ENCODE measurements at regions not wholly inside any gene's neighbourhood (a gene's known extent, or its start where the extent isn't known, plus 50 kb on each side); places are given as distances from the start of the nearest gene placed in this dataset.

DNA sequence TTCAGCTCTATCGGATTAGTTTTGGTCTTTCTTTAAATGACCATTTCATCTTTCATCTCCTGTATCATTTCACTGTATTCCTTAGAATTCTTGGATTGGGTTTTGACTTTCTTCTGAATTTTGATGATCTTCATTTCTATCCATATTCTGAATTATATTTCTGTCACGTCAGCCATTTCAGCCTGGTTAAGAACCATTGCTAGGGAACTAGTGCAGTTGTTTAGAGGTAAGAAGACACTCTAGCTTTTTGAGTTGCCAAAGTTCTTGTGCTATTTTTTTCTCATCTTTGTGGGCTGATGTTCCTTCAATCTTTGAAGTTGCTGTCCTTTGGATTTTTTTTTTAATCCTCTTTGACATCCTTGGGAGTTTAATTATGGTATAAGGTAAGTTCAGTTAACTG lies 54.6 kb downstream of the STRIT1 start:
- TF ChIP-seq POLR2A (IDR thresholded peaks at IDR 0.05; ENCODE audit: low read depth, low read length) (no peak), FOS (IDR thresholded peaks at IDR 0.05; ENCODE audit: borderline replicate concordance, insufficient read depth, low read length) (no peak), MAX (IDR thresholded peaks at IDR 0.05; ENCODE audit: insufficient read depth, insufficient read length) (no peak), GATA2 (IDR thresholded peaks at IDR 0.05; ENCODE audit: insufficient read depth, insufficient read length, low read depth, low read length) (no peak), EZH2 (IDR thresholded peaks at IDR 0.05; ENCODE audit: borderline replicate concordance, low read depth, low read length, severe bottlenecking) (no peak)
- TF ChIP-seq, protein P1, sequence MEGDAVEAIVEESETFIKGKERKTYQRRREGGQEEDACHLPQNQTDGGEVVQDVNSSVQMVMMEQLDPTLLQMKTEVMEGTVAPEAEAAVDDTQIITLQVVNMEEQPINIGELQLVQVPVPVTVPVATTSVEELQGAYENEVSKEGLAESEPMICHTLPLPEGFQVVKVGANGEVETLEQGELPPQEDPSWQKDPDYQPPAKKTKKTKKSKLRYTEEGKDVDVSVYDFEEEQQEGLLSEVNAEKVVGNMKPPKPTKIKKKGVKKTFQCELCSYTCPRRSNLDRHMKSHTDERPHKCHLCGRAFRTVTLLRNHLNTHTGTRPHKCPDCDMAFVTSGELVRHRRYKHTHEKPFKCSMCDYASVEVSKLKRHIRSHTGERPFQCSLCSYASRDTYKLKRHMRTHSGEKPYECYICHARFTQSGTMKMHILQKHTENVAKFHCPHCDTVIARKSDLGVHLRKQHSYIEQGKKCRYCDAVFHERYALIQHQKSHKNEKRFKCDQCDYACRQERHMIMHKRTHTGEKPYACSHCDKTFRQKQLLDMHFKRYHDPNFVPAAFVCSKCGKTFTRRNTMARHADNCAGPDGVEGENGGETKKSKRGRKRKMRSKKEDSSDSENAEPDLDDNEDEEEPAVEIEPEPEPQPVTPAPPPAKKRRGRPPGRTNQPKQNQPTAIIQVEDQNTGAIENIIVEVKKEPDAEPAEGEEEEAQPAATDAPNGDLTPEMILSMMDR (IDR thresholded peaks at IDR 0.05; ENCODE audit: extremely low read depth in 1 of 2, insufficient read depth in 1 of 2, low read depth in 1 of 2, low read length in 2 of 2): no peak

All from endothelial cell of umbilical vein (primary cell).